Stimulated activated CD4-positive, alpha-beta T cell treated with anti-CD3 and anti-CD28 coated beads, TNF-alpha, amount 100 ng/mL, for 48 hours (primary cell): ENCODE measurements at regions not wholly inside any gene's neighbourhood (a gene's known extent, or its start where the extent isn't known, plus 50 kb on each side); places are given as distances from the start of the nearest gene placed in this dataset.
"Not testable (repeated sequence)": the region's sequence is repeated elsewhere in the genome, so short reads cannot be mapped to it uniquely, and the experiment has no call there.

ENCODE experiments used
- DNase-seq, 3 donors: peaks; one replicate each; pipeline ENCODE4 v3.0.0-alpha.2; 2020; ENCODE audit warnings: low read depth in 3 of 3

- DNase-seq, result no peak
These were observed 630.7 kb upstream of the RORB start for GRCh38 chr9:73866451-73866850.

GRCh38 chr9:73869264-73869663 is 627.9 kb upstream of the RORB start:
- DNase-seq, result peak in 2 of 3 donors; percentile 3 to 20

- no peak for DNase-seq
These were observed 625.5 kb upstream of the RORB start for GRCh38 chr9:73871636-73872035.

- no peak for DNase-seq
These were observed 624.4 kb upstream of the RORB start for GRCh38 chr9:73872701-73873100.

GRCh38 chr9:73880101-73880500 is 617.0 kb upstream of the RORB start:
- DNase-seq, result no peak

- no peak for DNase-seq
These were observed 608.1 kb upstream of the RORB start for GRCh38 chr9:73889023-73889422.

GRCh38 chr9:73890685-73891277 is 606.4 kb upstream of the RORB start:
- no peak for DNase-seq

GRCh38 chr9:73892335-73892734 is 604.8 kb upstream of the RORB start:
- no peak for DNase-seq

GRCh38 chr9:73893230-73893629 is 603.9 kb upstream of the RORB start:
- no peak for DNase-seq

GRCh38 chr9:73896061-73896460 is 601.1 kb upstream of the RORB start:
- DNase-seq, result no peak

- no peak for DNase-seq
These were observed 590.5 kb upstream of the RORB start for GRCh38 chr9:73906671-73907070.

GRCh38 chr9:73911804-73912203 is 585.3 kb upstream of the RORB start:
- no peak for DNase-seq

- DNase-seq, result no peak
These were observed 581.0 kb upstream of the RORB start for GRCh38 chr9:73916016-73916673.

- no peak for DNase-seq
These were observed 577.4 kb upstream of the RORB start for GRCh38 chr9:73919712-73920111.

- no peak for DNase-seq
These were observed 573.3 kb upstream of the RORB start for GRCh38 chr9:73923796-73924195.

GRCh38 chr9:73951147-73951546 is 546.0 kb upstream of the RORB start:
- no peak for DNase-seq

- no peak for DNase-seq
These were observed 534.3 kb upstream of the RORB start for GRCh38 chr9:73962792-73963191.

GRCh38 chr9:73969936-73970335 is 527.2 kb upstream of the RORB start:
- no peak for DNase-seq

GRCh38 chr9:73976424-73976823 is 520.7 kb upstream of the RORB start:
- not testable (repeated sequence) for DNase-seq

GRCh38 chr9:73979894-73980264 is 517.3 kb upstream of the RORB start:
- no peak for DNase-seq

GRCh38 chr9:73980754-73981153 is 516.4 kb upstream of the RORB start:
- DNase-seq, result no peak

GRCh38 chr9:73981405-73981804 is 515.7 kb upstream of the RORB start:
- no peak for DNase-seq

GRCh38 chr9:73995836-73996235 is 501.3 kb upstream of the RORB start:
- DNase-seq, result no peak

GRCh38 chr9:73996844-73997243 is 500.3 kb upstream of the RORB start:
- no peak for DNase-seq
